CD14-positive monocyte (primary cell): ENCODE measurements at regions not wholly inside any gene's neighbourhood (a gene's known extent, or its start where the extent isn't known, plus 50 kb on each side); places are given as distances from the start of the nearest gene placed in this dataset.

Source experiments
- DNase-seq, 3 donors: peaks; one replicate each; pipeline ENCODE4 v3.0.0-alpha.2; 2011 to 2022
- H2AFZ ChIP-seq: 2 replicates; pipeline ENCODE4 v1.6.0; 2012; ENCODE audit warnings: mild to moderate bottlenecking, low read depth, low read length, inconsistent platforms; ENCODE audit not compliant: insufficient read depth, poor library complexity, severe bottlenecking
- H3K27ac ChIP-seq, 2 donors: 1 replicate in 1 of 2; 2 replicates in 1 of 2; pipeline ENCODE4 v1.5.1; 2012 to 2013; ENCODE audit warnings: low read length in 2 of 2, control low read depth in 1 of 2, inconsistent platforms in 1 of 2, low read depth in 1 of 2, mild to moderate bottlenecking in 1 of 2
- H3K27me3 ChIP-seq, 2 donors: one replicate each; pipeline versions ENCODE4 v1.6.0 to v1.6.1; 2011 to 2013; ENCODE audit warnings: low read length in 2 of 2; ENCODE audit not compliant: control insufficient read depth in 2 of 2, insufficient read depth in 2 of 2
- H3K36me3 ChIP-seq, 2 donors: replicated peaks in 1 of 2; 1 replicate in 1 of 2; 2 replicates in 1 of 2; pipeline versions ENCODE4 v1.5.1 to v1.6.1; 2012 to 2013; ENCODE audit warnings: low read length in 2 of 2, control low read depth in 1 of 2, inconsistent platforms in 1 of 2, mild to moderate bottlenecking in 1 of 2; ENCODE audit not compliant: insufficient read depth in 2 of 2, control insufficient read depth in 1 of 2
- H3K4me1 ChIP-seq, 2 donors: 1 replicate in 1 of 2; 2 replicates in 1 of 2; pipeline versions ENCODE4 v1.5.1 to v1.6.1; 2012 to 2013; ENCODE audit warnings: low read length in 2 of 2, control low read depth in 1 of 2, inconsistent platforms in 1 of 2, mild to moderate bottlenecking in 1 of 2, moderate library complexity in 1 of 2; ENCODE audit not compliant: insufficient read depth in 2 of 2, control insufficient read depth in 1 of 2
- H3K4me2 ChIP-seq: replicated peaks from 2 replicates; pipeline ENCODE3; 2012; ENCODE audit warnings: low read length, moderate library complexity, mild to moderate bottlenecking; ENCODE audit not compliant: poor library complexity, severe bottlenecking; ENCODE audit errors: extremely low read depth
- H3K4me3 ChIP-seq, 3 experiments: fragments of 200-600 bp in 1 of 3; sonication (generic) in 1 of 3; replicated peaks in 1 of 3; 1 replicate in 2 of 3; 2 replicates in 1 of 3; pipeline ENCODE4 v1.5.1; 2011 to 2013; ENCODE audit warnings: low read length in 3 of 3, mild to moderate bottlenecking in 3 of 3, control low read depth in 2 of 3, low read depth in 2 of 3, inconsistent platforms in 1 of 3, moderate library complexity in 1 of 3
- H3K79me2 ChIP-seq: 2 replicates; pipeline ENCODE4 v1.6.0; 2012; ENCODE audit warnings: mild to moderate bottlenecking, control low read depth, inconsistent platforms, low read length, moderate library complexity; ENCODE audit not compliant: insufficient read depth
- H3K9ac ChIP-seq: 2 replicates; pipeline ENCODE4 v1.6.0; 2017; ENCODE audit warnings: low read length, mild to moderate bottlenecking; ENCODE audit not compliant: insufficient read depth, poor library complexity, severe bottlenecking
- H3K9me3 ChIP-seq, 2 donors: replicated peaks in 1 of 2; 1 replicate in 1 of 2; 2 replicates in 1 of 2; pipeline versions ENCODE4 v1.5.1 to v1.6.1; 2012 to 2013; ENCODE audit warnings: low read length in 2 of 2, control low read depth in 1 of 2; ENCODE audit not compliant: control insufficient read depth in 1 of 2, insufficient read depth in 1 of 2
- H4K20me1 ChIP-seq: 2 replicates; pipeline ENCODE4 v1.6.0; 2012; ENCODE audit warnings: mild to moderate bottlenecking, low read length, control low read depth, moderate library complexity; ENCODE audit not compliant: insufficient read depth
- H3K27ac Mint-ChIP-seq, 7 donors: one replicate each; pipeline ENCODE4 v1.8.0; 2020; ENCODE audit warnings: mild to moderate bottlenecking in 7 of 7, mixed read lengths in 7 of 7, moderate library complexity in 6 of 7, inconsistent platforms in 2 of 7
- H3K27me3 Mint-ChIP-seq, 3 donors: one replicate each; pipeline ENCODE4 v1.8.0; 2021 to 2022; ENCODE audit warnings: low read depth in 3 of 3, mild to moderate bottlenecking in 3 of 3, mixed read lengths in 3 of 3, moderate library complexity in 3 of 3, inconsistent platforms in 1 of 3
- H3K36me3 Mint-ChIP-seq, 2 donors: one replicate each; pipeline ENCODE4 v1.8.0; 2020; ENCODE audit warnings: mixed read lengths in 2 of 2, inconsistent platforms in 1 of 2, mild to moderate bottlenecking in 1 of 2
- H3K4me1 Mint-ChIP-seq: one replicate; pipeline ENCODE4 v1.8.0; 2020; ENCODE audit warnings: mild to moderate bottlenecking, mixed read lengths
- H3K4me3 Mint-ChIP-seq, 2 donors: one replicate each; pipeline ENCODE4 v1.8.0; 2020; ENCODE audit warnings: mild to moderate bottlenecking in 2 of 2, mixed read lengths in 2 of 2, moderate library complexity in 1 of 2
- H3K9me3 Mint-ChIP-seq, 7 donors: one replicate each; pipeline ENCODE4 v1.8.0; 2020 to 2022; ENCODE audit warnings: mixed read lengths in 7 of 7, mild to moderate bottlenecking in 6 of 7, moderate library complexity in 6 of 7, inconsistent platforms in 2 of 7
- CTCF ChIP-seq: fragments of 200-600 bp; IDR thresholded peaks from one replicate; pipeline ENCODE4 v1.8.0; 2022; ENCODE audit warnings: antibody characterized with exemption, mild to moderate bottlenecking
- WGBS: methylation state at CpG from one replicate; pipeline ENCODE4 v1.1.5; 2013; ENCODE audit warnings: missing lambda C conversion rate; ENCODE audit not compliant: insufficient coverage; 5-methylcytosine and 5-hydroxymethylcytosine counted together
- intact Hi-C, 2 donors: fragments of 100-400 bp; cut with micrococcal nuclease; formaldehyde crosslinking; loops; one replicate each; pipeline versions ENCODE4 v1.15.0 to v1.15.1; 2023

GRCh38 chr18:41144441-41144840, 810.6 kb upstream of the PIK3C3 start:
- Histone ChIP-seq H3K27me3 (no peaks in the 10 kb centered on the region), H3K4me2 (no peak overlapping the region), H3K79me2 (no peaks in the 10 kb centered on the region), H3K9me3 (no peaks in the 10 kb centered on the region), H3K4me1 (no peaks in the 10 kb centered on the region), H3K27ac (no peak overlapping the region), H3K9ac (no peak overlapping the region), H2AFZ (no peak overlapping the region), H3K4me3 (no peak overlapping the region), H3K36me3 (no peaks in the 10 kb centered on the region), H4K20me1 (no peaks in the 10 kb centered on the region)
- no peak for DNase-seq
- no peak for TF ChIP-seq CTCF
- H3K4me1 Mint-ChIP-seq, result no peaks in the 10 kb centered on the region
- no CpG with 5 or more reads among the region's 1 CpG for WGBS
- peaks cover 0 to 1% (median 0%) of the 10 kb centered on the region in 7 donors for H3K9me3 Mint-ChIP-seq
- H3K4me3 Mint-ChIP-seq, result no peak overlapping the region
- no peaks in the 10 kb centered on the region for H3K27me3 Mint-ChIP-seq
- no peak overlapping the region for H3K27ac Mint-ChIP-seq
- intact Hi-C loops, result no loop called here
- H3K36me3 Mint-ChIP-seq, result no peaks in the 10 kb centered on the region

GRCh38 chr18:41140506-41140905, 814.5 kb upstream of the PIK3C3 start:
- no peak overlapping the region for H3K4me2 ChIP-seq
- intact Hi-C loops, result no loop called here
- Mint-ChIP-seq H3K9me3 (no peaks in the 10 kb centered on the region), H3K36me3 (no peaks in the 10 kb centered on the region), H3K4me1 (no peaks in the 10 kb centered on the region), H3K4me3 (no peak overlapping the region), H3K27me3 (no peaks in the 10 kb centered on the region), H3K27ac (no peak overlapping the region)
- no CpG with 5 or more reads among the region's 3 CpGs for WGBS
- TF ChIP-seq CTCF, result no peak
- H3K36me3 ChIP-seq, result no peaks in the 10 kb centered on the region
- no peaks in the 10 kb centered on the region for H3K4me1 ChIP-seq
- H3K4me3 ChIP-seq, result no peak overlapping the region
- H3K9ac ChIP-seq, result no peak overlapping the region
- no peaks in the 10 kb centered on the region for H3K27me3 ChIP-seq
- no peak for DNase-seq
- no peaks in the 10 kb centered on the region for H3K79me2 ChIP-seq
- no peaks in the 10 kb centered on the region for H4K20me1 ChIP-seq
- H3K27ac ChIP-seq, result no peak overlapping the region
- H2AFZ ChIP-seq, result no peak overlapping the region
- no peaks in the 10 kb centered on the region for H3K9me3 ChIP-seq
